ENCODE measurements at regions not wholly inside any gene's neighbourhood (a gene's known extent, or its start where the extent isn't known, plus 50 kb on each side); places are given as distances from the start of the nearest gene placed in this dataset.

DNA sequence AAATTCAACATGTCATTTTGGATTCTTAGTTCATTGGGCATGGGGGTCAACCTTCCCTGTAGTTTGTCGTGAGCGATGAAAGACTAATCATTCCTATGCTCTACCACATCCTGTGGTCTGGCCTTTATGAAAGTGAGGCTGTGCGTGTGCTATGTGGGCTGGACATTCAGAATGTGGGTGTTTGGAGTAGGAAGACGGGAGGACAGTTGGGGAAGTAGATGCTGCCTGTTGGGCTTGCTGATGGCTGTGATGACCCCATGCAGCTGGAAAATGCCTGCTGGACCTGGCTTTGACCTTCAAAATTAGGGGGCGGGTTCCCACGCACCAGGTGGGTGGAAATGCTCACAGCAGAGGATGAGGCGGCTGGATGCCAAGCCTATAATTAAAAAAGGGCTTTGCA lies 90.9 kb upstream of the MKI67 start:
- H3K36me3 ChIP-seq: no peaks in the 10 kb centered on the region
- H3K4me1 ChIP-seq (ENCODE audit: control insufficient read depth in 1 of 2, insufficient read depth in 1 of 2, low read depth in 1 of 2, low read length in 1 of 2): peaks cover 31 to 38% of the 10 kb centered on the region in 2 experiments
- H3K4me3 ChIP-seq (ENCODE audit: low read depth in 1 of 2, low read length in 1 of 2): no peak overlapping the region
- H3K27ac ChIP-seq: no peak overlapping the region
- TF ChIP-seq, protein P1, sequence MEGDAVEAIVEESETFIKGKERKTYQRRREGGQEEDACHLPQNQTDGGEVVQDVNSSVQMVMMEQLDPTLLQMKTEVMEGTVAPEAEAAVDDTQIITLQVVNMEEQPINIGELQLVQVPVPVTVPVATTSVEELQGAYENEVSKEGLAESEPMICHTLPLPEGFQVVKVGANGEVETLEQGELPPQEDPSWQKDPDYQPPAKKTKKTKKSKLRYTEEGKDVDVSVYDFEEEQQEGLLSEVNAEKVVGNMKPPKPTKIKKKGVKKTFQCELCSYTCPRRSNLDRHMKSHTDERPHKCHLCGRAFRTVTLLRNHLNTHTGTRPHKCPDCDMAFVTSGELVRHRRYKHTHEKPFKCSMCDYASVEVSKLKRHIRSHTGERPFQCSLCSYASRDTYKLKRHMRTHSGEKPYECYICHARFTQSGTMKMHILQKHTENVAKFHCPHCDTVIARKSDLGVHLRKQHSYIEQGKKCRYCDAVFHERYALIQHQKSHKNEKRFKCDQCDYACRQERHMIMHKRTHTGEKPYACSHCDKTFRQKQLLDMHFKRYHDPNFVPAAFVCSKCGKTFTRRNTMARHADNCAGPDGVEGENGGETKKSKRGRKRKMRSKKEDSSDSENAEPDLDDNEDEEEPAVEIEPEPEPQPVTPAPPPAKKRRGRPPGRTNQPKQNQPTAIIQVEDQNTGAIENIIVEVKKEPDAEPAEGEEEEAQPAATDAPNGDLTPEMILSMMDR (IDR thresholded peaks at IDR 0.05): no peak
- no peaks in the 10 kb centered on the region for H3K9me3 ChIP-seq
- no peaks in the 10 kb centered on the region for H3K27me3 ChIP-seq

DNA sequence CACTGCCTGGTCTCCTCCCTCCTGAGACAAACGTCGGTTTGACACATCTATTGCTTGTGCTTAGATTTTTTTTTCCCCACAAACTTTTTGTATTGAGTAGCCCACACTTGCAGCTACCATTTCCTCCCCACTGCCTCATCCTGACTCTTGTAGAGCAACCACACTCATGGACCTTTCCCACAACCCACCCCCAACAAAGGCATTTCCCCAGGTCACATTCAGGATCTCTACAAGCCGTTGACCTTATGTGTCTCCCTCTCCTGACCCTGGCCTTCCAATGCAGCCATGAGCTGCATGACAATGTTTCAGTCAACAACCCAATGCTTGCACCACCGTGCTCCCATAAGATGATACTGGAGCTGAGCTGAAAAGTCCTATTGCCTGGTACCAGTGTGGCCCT lies 91.9 kb upstream of the MKI67 start:
- Histone ChIP-seq H3K27ac (no peak overlapping the region), H3K4me1 (ENCODE audit: control insufficient read depth in 1 of 2, insufficient read depth in 1 of 2, low read depth in 1 of 2, low read length in 1 of 2) (peaks cover 31 to 36% of the 10 kb centered on the region in 2 experiments), H3K4me3 (ENCODE audit: low read depth in 1 of 2, low read length in 1 of 2) (no peak overlapping the region), H3K9me3 (no peaks in the 10 kb centered on the region), H3K27me3 (no peaks in the 10 kb centered on the region), H3K36me3 (no peaks in the 10 kb centered on the region)
- TF ChIP-seq, protein P1 (IDR thresholded peaks at IDR 0.05): no peak

DNA sequence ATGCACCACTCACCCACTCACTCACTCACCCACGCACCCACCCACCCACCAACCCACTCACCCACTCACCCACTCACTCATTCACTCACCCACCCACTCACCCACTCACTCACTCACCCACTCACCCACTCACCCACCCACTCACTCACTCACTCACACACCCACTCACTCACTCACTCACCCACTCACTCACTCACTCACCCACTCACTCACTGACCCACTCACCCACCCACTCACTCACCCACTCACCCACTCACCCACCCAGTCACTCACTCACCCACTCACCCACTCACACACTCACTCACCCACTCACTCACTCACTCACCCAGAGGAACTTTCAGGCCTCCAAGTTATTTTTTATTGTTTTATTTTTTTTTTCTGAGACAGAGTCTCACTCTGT lies 93.1 kb upstream of the MKI67 start:
- Histone ChIP-seq H3K4me3 (ENCODE audit: low read depth in 1 of 2, low read length in 1 of 2) (no peak overlapping the region), H3K4me1 (ENCODE audit: control insufficient read depth in 1 of 2, insufficient read depth in 1 of 2, low read depth in 1 of 2, low read length in 1 of 2) (peaks cover 31 to 36% of the 10 kb centered on the region in 2 experiments), H3K36me3 (no peaks in the 10 kb centered on the region), H3K27me3 (no peaks in the 10 kb centered on the region), H3K27ac (peak overlapping the region; percentile 84), H3K9me3 (no peaks in the 10 kb centered on the region)
- TF ChIP-seq, protein P1 (IDR thresholded peaks at IDR 0.05): no peak

DNA sequence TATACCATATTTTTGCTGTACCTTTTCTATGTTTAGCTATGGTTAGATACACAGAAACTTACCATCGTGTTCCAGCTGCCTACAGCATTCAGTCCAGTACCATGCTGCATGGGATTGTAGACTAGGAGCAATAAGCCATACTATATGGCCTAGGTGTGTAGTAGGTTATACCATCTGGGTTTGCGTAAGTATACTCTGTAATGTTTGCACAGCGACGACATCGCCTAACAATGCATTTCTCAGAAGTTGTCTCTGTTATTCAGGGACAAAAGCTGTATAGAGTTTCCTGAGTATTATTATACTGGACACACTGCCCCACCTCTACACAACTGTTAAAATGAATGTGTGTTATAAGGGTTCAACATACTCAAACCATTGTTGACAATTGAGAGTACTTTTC lies 93.8 kb upstream of the MKI67 start:
- no peaks in the 10 kb centered on the region for H3K27me3 ChIP-seq
- H3K27ac ChIP-seq: peak overlapping the region; percentile 84
- H3K9me3 ChIP-seq: no peaks in the 10 kb centered on the region
- H3K4me3 ChIP-seq (ENCODE audit: low read depth in 1 of 2, low read length in 1 of 2): no peak overlapping the region
- peaks cover 31 to 36% of the 10 kb centered on the region in 2 experiments for H3K4me1 ChIP-seq (ENCODE audit: control insufficient read depth in 1 of 2, insufficient read depth in 1 of 2, low read depth in 1 of 2, low read length in 1 of 2)
- TF ChIP-seq, protein P1 (IDR thresholded peaks at IDR 0.05): no peak
- H3K36me3 ChIP-seq: no peaks in the 10 kb centered on the region

DNA sequence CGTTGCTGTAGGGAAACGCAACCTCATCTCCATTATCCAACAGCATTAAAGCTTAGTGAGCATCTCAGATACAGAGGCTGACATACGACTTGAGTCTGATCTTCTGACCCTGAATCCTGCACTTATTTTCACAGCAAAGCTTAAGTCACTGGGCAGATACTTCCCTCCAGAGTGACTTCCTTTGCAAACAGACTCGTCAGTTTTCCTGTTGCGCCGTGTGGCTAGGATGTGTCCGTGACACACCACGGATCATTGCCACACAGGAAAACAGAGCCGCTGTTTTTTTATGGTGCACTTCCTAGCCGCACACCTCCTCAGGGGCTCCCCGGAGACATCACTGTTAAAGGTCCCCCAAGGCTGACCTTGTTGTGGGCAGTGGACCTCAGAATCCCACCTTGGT lies 94.9 kb upstream of the MKI67 start:
- H3K4me3 ChIP-seq (ENCODE audit: low read depth in 1 of 2, low read length in 1 of 2): peak overlapping the region; percentile 49 to 50
- H3K27ac ChIP-seq: peak overlapping the region; percentile 84
- peaks cover 31 to 36% of the 10 kb centered on the region in 2 experiments for H3K4me1 ChIP-seq (ENCODE audit: control insufficient read depth in 1 of 2, insufficient read depth in 1 of 2, low read depth in 1 of 2, low read length in 1 of 2)
- TF ChIP-seq, protein P1 (IDR thresholded peaks at IDR 0.05): no peak
- no peaks in the 10 kb centered on the region for H3K9me3 ChIP-seq
- no peaks in the 10 kb centered on the region for H3K36me3 ChIP-seq
- no peaks in the 10 kb centered on the region for H3K27me3 ChIP-seq

DNA sequence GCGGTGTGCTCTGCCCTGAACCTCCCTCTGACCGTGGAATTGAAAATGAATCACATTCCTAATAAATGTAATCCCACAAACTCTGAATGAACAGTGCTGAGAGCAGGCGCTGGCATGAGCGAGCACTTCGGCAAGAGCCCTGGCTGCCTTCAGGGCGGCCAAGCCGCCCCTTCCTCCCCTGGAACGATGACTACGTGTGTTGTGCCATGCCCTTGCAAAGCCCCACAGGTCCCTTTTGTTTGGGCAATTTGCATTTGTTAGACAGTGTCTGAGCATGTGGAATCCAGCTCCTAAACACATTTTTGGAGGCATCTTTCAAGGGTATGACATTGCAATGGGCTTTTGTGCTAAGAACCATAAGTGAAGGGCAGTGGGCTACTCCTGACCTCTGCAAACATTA lies 95.6 kb upstream of the MKI67 start:
- Histone ChIP-seq H3K27ac (peak overlapping the region; percentile 84), H3K9me3 (no peaks in the 10 kb centered on the region), H3K4me1 (ENCODE audit: control insufficient read depth in 1 of 2, insufficient read depth in 1 of 2, low read depth in 1 of 2, low read length in 1 of 2) (peaks cover 31 to 36% of the 10 kb centered on the region in 2 experiments), H3K36me3 (no peaks in the 10 kb centered on the region), H3K27me3 (no peaks in the 10 kb centered on the region), H3K4me3 (ENCODE audit: low read depth in 1 of 2, low read length in 1 of 2) (peak overlapping the region; percentile 49 to 50)
- TF ChIP-seq, protein P1 (IDR thresholded peaks at IDR 0.05): no peak
